ENCODE measurements at regions not wholly inside any gene's neighbourhood (a gene's known extent, or its start where the extent isn't known, plus 50 kb on each side); places are given as distances from the start of the nearest gene placed in this dataset.
A peak's percentile ranks its signal among the peaks of the same experiment; 100 is the strongest.

GRCh38 chr6:82040405-82041221 is 206.9 kb downstream of the IBTK start:
- 56% methylated on average over 4 of the region's 4 CpGs for WGBS
- intact Hi-C loops (cut with DNase I) = no loop called here
- TF ChIP-seq POLR2AphosphoS5 (IDR thresholded peaks at IDR 0.05) = no peak
- no peak for TF ChIP-seq EP300 (IDR thresholded peaks at IDR 0.05)
- peak; percentile 54 to 70 (median 62) for TF ChIP-seq CTCF (IDR thresholded peaks at IDR 0.05)
- no peak for TF ChIP-seq POLR2A (IDR thresholded peaks at IDR 0.05; ENCODE audit: low read depth)

GRCh38 chr6:82038631-82039030 is 208.9 kb downstream of the IBTK start:
- 81% methylated on average over 5 of the region's 5 CpGs for WGBS
- Histone ChIP-seq H3K4me3 (no peak overlapping the region), H3K9me3 (no peaks in the 10 kb centered on the region), H3K27me3 (no peaks in the 10 kb centered on the region), H3K27ac (replicated peaks in 1 of 4) (no peak overlapping the region), H3K36me3 (no peaks in the 10 kb centered on the region), H3K4me1 (peaks cover 0 to 3% (median 0%) of the 10 kb centered on the region in 4 donors)
- intact Hi-C loops (cut with DNase I) = loop anchor here (10.0 kb wide), 1 partner anchor 284 kb away; the partner anchor contains the start of gene TENT5A
- TF ChIP-seq POLR2A (IDR thresholded peaks at IDR 0.05; ENCODE audit: low read depth) (no peak), POLR2AphosphoS5 (IDR thresholded peaks at IDR 0.05) (no peak), CTCF (IDR thresholded peaks at IDR 0.05) (no peak), EP300 (IDR thresholded peaks at IDR 0.05) (no peak)
- DNase-seq (ENCODE audit: extremely low spot score) = no peak

More at GRCh38 chr6:82040405-82041221, 206.9 kb downstream of the IBTK start:
- peaks cover 0 to 3% (median 0%) of the 10 kb centered on the region in 4 donors for H3K4me1 ChIP-seq
- H3K9me3 ChIP-seq = no peaks in the 10 kb centered on the region
- no peak overlapping the region for H3K27ac ChIP-seq (replicated peaks in 1 of 4)
- no peak overlapping the region for H3K4me3 ChIP-seq
- DNase-seq (ENCODE audit: extremely low spot score) = no peak
- H3K36me3 ChIP-seq = no peaks in the 10 kb centered on the region
- no peaks in the 10 kb centered on the region for H3K27me3 ChIP-seq

GRCh38 chr6:82035526-82035925 is 212.0 kb downstream of the IBTK start:
- Histone ChIP-seq H3K9me3 (no peaks in the 10 kb centered on the region), H3K4me3 (no peak overlapping the region), H3K4me1 (peaks cover 0 to 2% (median 0%) of the 10 kb centered on the region in 4 donors), H3K27me3 (no peaks in the 10 kb centered on the region), H3K27ac (replicated peaks in 1 of 4) (no peak overlapping the region), H3K36me3 (no peaks in the 10 kb centered on the region)
- no peak for DNase-seq (ENCODE audit: extremely low spot score)
- intact Hi-C loops (cut with DNase I) = loop anchor here (10.0 kb wide), 1 partner anchor 281 kb away; the partner anchor contains the start of gene TENT5A
- 78% methylated on average over 2 of the region's 2 CpGs for WGBS
- TF ChIP-seq CTCF (IDR thresholded peaks at IDR 0.05) (no peak), POLR2AphosphoS5 (IDR thresholded peaks at IDR 0.05) (no peak), POLR2A (IDR thresholded peaks at IDR 0.05; ENCODE audit: low read depth) (no peak), EP300 (IDR thresholded peaks at IDR 0.05) (no peak)

GRCh38 chr6:82033631-82034211 is 213.8 kb downstream of the IBTK start:
- Histone ChIP-seq H3K4me1 (peaks cover 0 to 4% (median 0%) of the 10 kb centered on the region in 4 donors), H3K4me3 (no peak overlapping the region), H3K27ac (replicated peaks in 1 of 4) (no peak overlapping the region), H3K27me3 (no peaks in the 10 kb centered on the region), H3K9me3 (no peaks in the 10 kb centered on the region), H3K36me3 (no peaks in the 10 kb centered on the region)
- 44% methylated on average over 3 of the region's 3 CpGs for WGBS
- no peak for TF ChIP-seq POLR2A (IDR thresholded peaks at IDR 0.05; ENCODE audit: low read depth)
- intact Hi-C loops (cut with DNase I) = loop anchor here (10.0 kb wide), 1 partner anchor 279 kb away; the partner anchor contains the start of gene TENT5A
- no peak for DNase-seq (ENCODE audit: extremely low spot score)

GRCh38 chr6:82032444-82032843 is 215.1 kb downstream of the IBTK start:
- intact Hi-C loops (cut with DNase I) = loop anchor here (10.0 kb wide), 1 partner anchor 278 kb away; the partner anchor contains the start of gene TENT5A
- Histone ChIP-seq H3K4me1 (peaks cover 0 to 4% (median 0%) of the 10 kb centered on the region in 4 donors), H3K4me3 (no peak overlapping the region), H3K27me3 (no peaks in the 10 kb centered on the region), H3K36me3 (no peaks in the 10 kb centered on the region), H3K27ac (replicated peaks in 1 of 4) (no peak overlapping the region), H3K9me3 (no peaks in the 10 kb centered on the region)
- DNase-seq (ENCODE audit: extremely low spot score) = no peak
- no peak for TF ChIP-seq POLR2A (IDR thresholded peaks at IDR 0.05; ENCODE audit: low read depth)
- TF ChIP-seq CTCF (IDR thresholded peaks at IDR 0.05) = no peak
- no peak for TF ChIP-seq POLR2AphosphoS5 (IDR thresholded peaks at IDR 0.05)
- TF ChIP-seq EP300 (IDR thresholded peaks at IDR 0.05) = no peak
